ENCODE measurements at regions not wholly inside any gene's neighbourhood (a gene's known extent, or its start where the extent isn't known, plus 50 kb on each side); places are given as distances from the start of the nearest gene placed in this dataset.
"Not testable (repeated sequence)": the region's sequence is repeated elsewhere in the genome, so short reads cannot be mapped to it uniquely, and the experiment has no call there.

DNA sequence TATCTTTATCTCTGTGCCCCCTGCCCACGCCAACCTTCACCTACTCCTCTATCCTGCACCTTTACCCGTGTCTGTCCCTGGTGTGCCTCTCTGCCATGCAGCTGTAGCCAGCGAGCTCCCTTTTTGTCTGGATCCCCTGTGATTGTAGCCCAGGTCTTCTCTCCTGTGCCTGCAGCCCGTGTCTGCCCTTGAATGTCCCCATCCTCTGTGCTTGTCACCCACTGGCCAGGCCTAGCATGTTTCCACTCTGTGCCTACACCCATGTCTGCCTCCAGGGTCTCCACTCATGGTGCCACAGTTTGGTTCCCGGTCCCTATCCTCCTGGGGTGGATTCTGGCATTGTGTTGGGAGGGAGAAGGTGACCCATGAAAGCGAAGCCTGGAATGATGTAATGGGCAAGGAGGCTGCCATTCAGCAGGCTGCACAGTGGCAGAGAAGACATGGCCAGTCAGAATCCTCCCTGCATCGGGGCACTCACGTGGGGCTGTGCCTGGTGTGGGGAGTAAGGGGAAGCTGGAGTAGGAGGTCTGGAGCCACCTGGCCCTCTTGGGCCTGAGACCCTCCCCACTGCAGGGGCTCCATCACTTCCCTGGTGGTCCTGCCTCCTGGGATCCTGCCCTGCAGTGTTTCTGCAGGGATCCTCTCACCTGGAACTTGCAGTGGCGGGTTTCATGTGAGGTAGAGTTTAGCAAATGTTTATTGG, 101.0 kb downstream of the GOSR1 start:
- not testable (repeated sequence) for H3K27me3 ChIP-seq (ENCODE audit: control insufficient read depth, insufficient read depth, low read length); H3K36me3 ChIP-seq (ENCODE audit: control insufficient read depth, insufficient read depth, low read length); H3K9ac ChIP-seq (ENCODE audit: low read length); H3K4me1 ChIP-seq (ENCODE audit: control insufficient read depth, insufficient read depth, low read length); H3K9me3 ChIP-seq (ENCODE audit: control insufficient read depth, low read length); H3K4me3 ChIP-seq (ENCODE audit: low read length)
